GM18511 (cell line): ENCODE measurements at regions not wholly inside any gene's neighbourhood (a gene's known extent, or its start where the extent isn't known, plus 50 kb on each side); places are given as distances from the start of the nearest gene placed in this dataset.
"Not testable (repeated sequence)": the region's sequence is repeated elsewhere in the genome, so short reads cannot be mapped to it uniquely, and the experiment has no call there.

ENCODE experiments used
- ATAC-seq: cut with Tn5 transposase; IDR thresholded peaks from one replicate; pipeline ENCODE4 v1.9.1; 2021; ENCODE audit warnings: mild to moderate bottlenecking, moderate library complexity; ENCODE audit not compliant: unreplicated experiment

GRCh38 chr18:27301615-27302378 is 116.7 kb upstream of the CHST9 start:
- ATAC-seq = no peak

GRCh38 chr18:27298214-27298804 is 113.2 kb upstream of the CHST9 start:
- no peak for ATAC-seq

GRCh38 chr18:27285973-27286562 is 101.0 kb upstream of the CHST9 start:
- ATAC-seq = not testable (repeated sequence)

GRCh38 chr18:27278131-27278530 is 93.0 kb upstream of the CHST9 start:
- no peak for ATAC-seq

GRCh38 chr18:27277554-27277953 is 92.4 kb upstream of the CHST9 start:
- no peak for ATAC-seq

GRCh38 chr18:27276886-27277285 is 91.8 kb upstream of the CHST9 start:
- ATAC-seq = no peak

GRCh38 chr18:27276479-27276878 is 91.4 kb upstream of the CHST9 start:
- ATAC-seq = no peak

GRCh38 chr18:27274901-27275300 is 89.8 kb upstream of the CHST9 start:
- ATAC-seq = no peak

GRCh38 chr18:27270508-27270907 is 85.4 kb upstream of the CHST9 start:
- ATAC-seq = no peak

GRCh38 chr18:27263369-27263768 is 78.3 kb upstream of the CHST9 start:
- ATAC-seq = no peak

- ATAC-seq = no peak
Observed at GRCh38 chr18:27261769-27262549, 76.9 kb upstream of the CHST9 start.

GRCh38 chr18:27253571-27253970 is 68.5 kb upstream of the CHST9 start:
- no peak for ATAC-seq

- no peak for ATAC-seq
Observed at GRCh38 chr18:27250471-27250870, 65.4 kb upstream of the CHST9 start.

- ATAC-seq = no peak
Observed at GRCh38 chr18:27249933-27250332, 64.8 kb upstream of the CHST9 start.

- ATAC-seq = no peak
Observed at GRCh38 chr18:27244259-27244658, 59.2 kb upstream of the CHST9 start.

- ATAC-seq = no peak
Observed at GRCh38 chr18:27242392-27243047, 57.4 kb upstream of the CHST9 start.

GRCh38 chr18:27240383-27240782 is 55.3 kb upstream of the CHST9 start:
- ATAC-seq = no peak

GRCh38 chr18:27239669-27240068 is 54.6 kb upstream of the CHST9 start:
- ATAC-seq = no peak

- no peak for ATAC-seq
Observed at GRCh38 chr18:27235218-27235870, 50.2 kb upstream of the CHST9 start.
